ENCODE measurements at regions not wholly inside any gene's neighbourhood (a gene's known extent, or its start where the extent isn't known, plus 50 kb on each side); places are given as distances from the start of the nearest gene placed in this dataset.

GRCh38 chr15:37880009-37880834, 54.2 kb upstream of the TMCO5A start (continued):
- TF ChIP-seq PBX3 (IDR thresholded peaks at IDR 0.05) = peak; percentile 78
- TF ChIP-seq CTCF (IDR thresholded peaks at IDR 0.05) = peak; percentile 92
- TF ChIP-seq POLR2AphosphoS5 (IDR thresholded peaks at IDR 0.05; ENCODE audit: low read depth, low read length) = peak; percentile 57; the same call in 1 of the 2 replicates
- peak; percentile 20 for TF ChIP-seq RCOR1 (IDR thresholded peaks at IDR 0.05; ENCODE audit: low read length)
- TF ChIP-seq NFIC (IDR thresholded peaks at IDR 0.05; ENCODE audit: borderline replicate concordance) = no peak
- peak; percentile 83 for TF ChIP-seq SMC3 (IDR thresholded peaks at IDR 0.05; ENCODE audit: low read depth, low read length)
- TF ChIP-seq FOXM1 (IDR thresholded peaks at IDR 0.05; ENCODE audit: low read depth) = no peak
- no peak for TF ChIP-seq USF2 (IDR thresholded peaks at IDR 0.05; ENCODE audit: borderline replicate concordance, low read depth, low read length)

GRCh38 chr15:37880835-37881153, 53.6 kb upstream of the TMCO5A start:
- H3K27me3 ChIP-seq (ENCODE audit: insufficient read depth) = no peaks in the 10 kb centered on the region
- TF ChIP-seq TEAD4 (IDR thresholded peaks at IDR 0.05; ENCODE audit: borderline replicate concordance, insufficient read depth) = no peak
- TF ChIP-seq RXRA (IDR thresholded peaks at IDR 0.05; ENCODE audit: borderline replicate concordance, low read depth) = no peak
- TF ChIP-seq ZBTB33 (IDR thresholded peaks at IDR 0.05; ENCODE audit: borderline replicate concordance, low read depth) = no peak
- TF ChIP-seq GATA2 (CRISPR knock-in tag; IDR thresholded peaks at IDR 0.05) = no peak
- TF ChIP-seq IRF3 (IDR thresholded peaks at IDR 0.05; ENCODE audit: low read depth, low read length) = no peak
- no peak for TF ChIP-seq ELF1 (IDR thresholded peaks at IDR 0.05)
- TF ChIP-seq CTCF (IDR thresholded peaks at IDR 0.05) = no peak
- TF ChIP-seq SMC3 (IDR thresholded peaks at IDR 0.05; ENCODE audit: low read depth, low read length) = no peak
- TF ChIP-seq CHD2 (IDR thresholded peaks at IDR 0.05; ENCODE audit: low read length, partially characterized antibody) = no peak
- no peak for TF ChIP-seq MXI1 (IDR thresholded peaks at IDR 0.05; ENCODE audit: low read depth, low read length)
- no peak for TF ChIP-seq GABPA (IDR thresholded peaks at IDR 0.05; ENCODE audit: low read depth)
- no peak for TF ChIP-seq SIN3A (IDR thresholded peaks at IDR 0.05; ENCODE audit: borderline replicate concordance, low read depth, low read length)
- ChIA-PET CTCF (interaction anchor here (0.6 to 5.3 kb wide), 50 partner anchors 11 to 1388 kb away, joined by 3 to 74 read pairs (median 4); partner anchors contain the start of gene MEIS2), POLR2A (interaction anchor here (0.8 to 4.0 kb wide), 10 partner anchors 58 to 997 kb away, joined by 3 to 25 read pairs (median 3); no protein-coding TSS in a partner anchor)
- no peak for DNase-seq
- peaks cover 27% of the 10 kb centered on the region for H3F3A ChIP-seq (replicated peaks; ENCODE audit: insufficient read depth)
- no peaks in the 10 kb centered on the region for H4K20me1 ChIP-seq (ENCODE audit: insufficient read depth)
- no peaks in the 10 kb centered on the region for H3K36me3 ChIP-seq (replicated peaks in 1 of 2; ENCODE audit: control insufficient read depth in 1 of 2, insufficient read depth in 2 of 2, low read length in 1 of 2)
- no peak overlapping the region for H3K9ac ChIP-seq
- 41% methylated on average over 2 of the region's 2 CpGs for WGBS (ENCODE audit: low lambda C conversion rate)
- H3K4me2 ChIP-seq = no peak overlapping the region
- no peaks in the 10 kb centered on the region for H3K9me3 ChIP-seq
- no peak overlapping the region for H2AFZ ChIP-seq (ENCODE audit: low read depth)
- no peaks in the 10 kb centered on the region for H3K9me2 ChIP-seq
- H3K4me1 ChIP-seq (ENCODE audit: control insufficient read depth in 1 of 2, insufficient read depth in 2 of 2, low read depth in 1 of 2, low read length in 1 of 2) = peaks cover 24 to 45% of the 10 kb centered on the region in 2 experiments
- peak overlapping the region in 1 of 2 experiments; percentile 99; a peak in 2 of 4 replicates for H3K27ac ChIP-seq (ENCODE audit: low read depth in 2 of 2, low read length in 1 of 2)
- H3K79me2 ChIP-seq (ENCODE audit: insufficient read depth) = no peaks in the 10 kb centered on the region
- peak overlapping the region in 1 of 2 experiments; percentile 17; a peak in 1 of 4 replicates for H3K4me3 ChIP-seq (ENCODE audit: low read depth in 2 of 2, low read length in 1 of 2)

Measured in SK-N-SH (cell line).